Endothelial cell of umbilical vein (primary cell): ENCODE measurements at regions not wholly inside any gene's neighbourhood (a gene's known extent, or its start where the extent isn't known, plus 50 kb on each side); places are given as distances from the start of the nearest gene placed in this dataset.

Source experiments
- BruUV-seq: library from RNA; stranded (reverse); fragments of 400-500 nt; replicated peaks from 2 replicates; lab custom pipeline; 2021; lab: Mats Ljungman, UMichigan
- CTCF ChIA-PET: fragments of 300-600, 350-600 bp; sonication (Branson Sonifier 250); formaldehyde crosslinking; loops from one replicate; lab custom pipeline; 2021; ENCODE audit warnings: antibody characterized with exemption, inconsistent platforms; lab: Charles Lee
- POLR2A ChIA-PET: fragments of 300-600, 350-600 bp; sonication (Branson Sonifier 250); formaldehyde crosslinking; loops from one replicate; lab custom pipeline; 2021; ENCODE audit warnings: antibody characterized with exemption, inconsistent platforms; lab: Charles Lee
- DNase-seq: peaks from one replicate; pipeline ENCODE4 v3.0.0-alpha.2; 2011; ENCODE audit warnings: low read depth, low spot score
- FAIRE-seq: peaks from 2 replicates; lab custom pipeline; 2011; peaks lifted over from hg19 to GRCh38; lab: Jason Lieb, UNC
- H2AFZ ChIP-seq: 2 replicates; pipeline ENCODE4 v1.6.0; 2012; ENCODE audit warnings: low read depth, low read length, control low read depth, inconsistent platforms
- H3K27ac ChIP-seq: 2 replicates; pipeline ENCODE4 v1.5.1; 2011; ENCODE audit warnings: low read depth, mild to moderate bottlenecking, control low read depth, low read length, moderate library complexity; ENCODE audit not compliant: insufficient read depth
- H3K27me3 ChIP-seq, 2 experiments: 2 replicates each; pipeline versions ENCODE4 v1.6.0 to v1.6.1; 2011; ENCODE audit warnings: low read length in 2 of 2, mixed read lengths in 1 of 2; ENCODE audit not compliant: control insufficient read depth in 2 of 2, insufficient read depth in 2 of 2
- H3K36me3 ChIP-seq, 2 experiments: 2 replicates in 1 of 2; 3 replicates in 1 of 2; pipeline ENCODE4 v1.5.1; 2011; ENCODE audit warnings: low read length in 2 of 2, mild to moderate bottlenecking in 1 of 2, moderate library complexity in 1 of 2; ENCODE audit not compliant: control insufficient read depth in 2 of 2, insufficient read depth in 2 of 2; ENCODE audit errors: extremely low read depth in 1 of 2
- H3K4me1 ChIP-seq: 3 replicates; pipeline ENCODE4 v1.5.1; 2011; ENCODE audit warnings: mild to moderate bottlenecking, low read length; ENCODE audit not compliant: control insufficient read depth, insufficient read depth; ENCODE audit errors: extremely low read depth
- H3K4me2 ChIP-seq: 2 replicates; pipeline ENCODE4 v1.6.1; 2011; ENCODE audit warnings: low read length, control low read depth, mixed read lengths; ENCODE audit not compliant: insufficient read depth
- H3K4me3 ChIP-seq, 3 experiments: fragments of 200-600 bp in 1 of 3; sonication (generic), shearing (Covaris generic) in 1 of 3; replicated peaks in 1 of 3; 2 replicates each; pipeline ENCODE4 v1.5.1; 2011 to 2016; ENCODE audit warnings: control low read depth in 3 of 3, low read length in 3 of 3, mild to moderate bottlenecking in 2 of 3, inconsistent platforms in 1 of 3, low read depth in 1 of 3, moderate library complexity in 1 of 3; ENCODE audit not compliant: insufficient read depth in 1 of 3
- H3K79me2 ChIP-seq: 2 replicates; pipeline ENCODE4 v1.6.0; 2012; ENCODE audit warnings: low read length, inconsistent platforms; ENCODE audit not compliant: control insufficient read depth, insufficient read depth
- H3K9ac ChIP-seq: replicated peaks from 2 replicates; pipeline ENCODE3; 2011; ENCODE audit warnings: low read length, control low read depth; ENCODE audit not compliant: insufficient read depth; ENCODE audit errors: extremely low read depth
- H3K9me1 ChIP-seq: replicated peaks from 3 replicates; pipeline ENCODE4 v1.6.0; 2011; ENCODE audit warnings: mild to moderate bottlenecking, low read length; ENCODE audit not compliant: control insufficient read depth, insufficient read depth; ENCODE audit errors: extremely low read depth
- H3K9me3 ChIP-seq: replicated peaks from 2 replicates; pipeline ENCODE4 v1.5.1; 2012; ENCODE audit warnings: low read length, inconsistent platforms; ENCODE audit not compliant: control insufficient read depth, insufficient read depth
- H4K20me1 ChIP-seq: replicated peaks from 2 replicates; pipeline ENCODE3; 2011; ENCODE audit warnings: mild to moderate bottlenecking, low read length; ENCODE audit not compliant: control insufficient read depth, insufficient read depth; ENCODE audit errors: extremely low read depth
- EZH2 ChIP-seq: IDR thresholded peaks from 2 replicates; pipeline ENCODE4 v1.6.1; 2012; ENCODE audit warnings: borderline replicate concordance, low read depth, mild to moderate bottlenecking, moderate library complexity, low read length, inconsistent platforms; ENCODE audit not compliant: severe bottlenecking
- FOS ChIP-seq: IDR thresholded peaks from 2 replicates; pipeline ENCODE4 v1.6.1; 2011; ENCODE audit warnings: mild to moderate bottlenecking, low read length, moderate library complexity, borderline replicate concordance; ENCODE audit not compliant: insufficient read depth
- GATA2 ChIP-seq: IDR thresholded peaks from 2 replicates; pipeline ENCODE4 v1.7.0; 2011; ENCODE audit warnings: low read depth, mild to moderate bottlenecking, moderate library complexity, mixed read lengths, low read length; ENCODE audit not compliant: insufficient read length, insufficient read depth
- JUN ChIP-seq: IDR thresholded peaks from 2 replicates; pipeline ENCODE4 v1.6.1; 2011; ENCODE audit warnings: borderline replicate concordance, low read depth; ENCODE audit not compliant: insufficient read length, insufficient read depth
- MYC ChIP-seq: IDR thresholded peaks from one replicate; pipeline ENCODE4 v1.6.1; 2011; ENCODE audit warnings: mild to moderate bottlenecking, low read depth, low read length
- POLR2A ChIP-seq: IDR thresholded peaks from 2 replicates; pipeline ENCODE4 v1.6.1; 2012; ENCODE audit warnings: low read depth, mild to moderate bottlenecking, control low read depth, low read length
- POLR2AphosphoS5 ChIP-seq: IDR thresholded peaks from 2 replicates; pipeline ENCODE4 v1.6.1; 2012; ENCODE audit warnings: low read depth, mild to moderate bottlenecking, control low read depth, low read length, moderate library complexity; ENCODE audit not compliant: insufficient read depth
- dilution Hi-C: fragments of 300-500 bp; cut with MboI; formaldehyde crosslinking; loops from one replicate; pipeline ENCODE4 v1.15.0; 2019; ENCODE audit warnings: low sequenced_read_pairs; ENCODE audit not compliant: extremely low pct_ligation_motif_present
- intact Hi-C: fragments of 100-400 bp; cut with micrococcal nuclease; formaldehyde crosslinking; loops from one replicate; pipeline ENCODE4 v1.10.0; 2022
- TF ChIP-seq, protein P1 (sequence below), 2 donors: IDR thresholded peaks; 1 replicate in 1 of 2; 2 replicates in 1 of 2; pipeline ENCODE4 v1.5.1; 2011; ENCODE audit warnings: low read length in 2 of 2, mild to moderate bottlenecking in 2 of 2, moderate library complexity in 2 of 2, control low read depth in 1 of 2, inconsistent platforms in 1 of 2, low read depth in 1 of 2; ENCODE audit not compliant: insufficient read depth in 1 of 2; ENCODE audit errors: extremely low read depth in 1 of 2
- TF ChIP-seq, protein P2 (sequence below): IDR thresholded peaks from 2 replicates; pipeline ENCODE4 v1.6.1; 2011; ENCODE audit not compliant: insufficient read depth, insufficient read length

DNA sequence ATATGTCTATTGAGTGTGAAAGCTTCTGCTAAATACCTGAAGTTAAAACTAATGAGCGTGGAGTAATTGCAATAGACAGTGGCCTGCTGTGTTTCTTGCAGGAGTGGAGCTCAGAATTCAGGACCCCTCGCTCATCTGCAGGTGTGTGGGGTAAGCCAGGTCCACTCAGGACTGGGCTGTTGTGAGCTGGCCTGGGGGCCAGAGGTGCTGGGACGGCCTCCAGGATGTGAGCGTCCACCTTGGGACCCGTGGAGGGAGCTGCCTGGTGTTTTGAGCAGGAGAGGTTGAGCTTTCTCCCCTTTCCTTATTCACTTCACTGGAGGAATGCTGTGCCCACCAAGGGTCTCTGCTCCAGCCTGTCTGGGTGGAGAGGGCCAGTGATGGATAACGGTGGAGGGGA lies 681.2 kb downstream of the BRD1 start:
- Histone ChIP-seq H2AFZ (no peak overlapping the region), H3K27ac (no peak overlapping the region), H3K36me3 (no peaks in the 10 kb centered on the region), H3K79me2 (no peaks in the 10 kb centered on the region), H3K9me3 (peaks cover 4% of the 10 kb centered on the region), H3K4me3 (no peak overlapping the region), H3K4me1 (no peaks in the 10 kb centered on the region), H4K20me1 (no peaks in the 10 kb centered on the region), H3K9me1 (no peaks in the 10 kb centered on the region), H3K27me3 (no peaks in the 10 kb centered on the region), H3K4me2 (no peak overlapping the region), H3K9ac (no peak overlapping the region)
- POLR2A ChIA-PET, result no interaction called here
- TF ChIP-seq EZH2 (no peak), GATA2 (no peak), FOS (no peak), JUN (no peak), POLR2AphosphoS5 (no peak), POLR2A (no peak), MYC (no peak)
- TF ChIP-seq, protein P1, sequence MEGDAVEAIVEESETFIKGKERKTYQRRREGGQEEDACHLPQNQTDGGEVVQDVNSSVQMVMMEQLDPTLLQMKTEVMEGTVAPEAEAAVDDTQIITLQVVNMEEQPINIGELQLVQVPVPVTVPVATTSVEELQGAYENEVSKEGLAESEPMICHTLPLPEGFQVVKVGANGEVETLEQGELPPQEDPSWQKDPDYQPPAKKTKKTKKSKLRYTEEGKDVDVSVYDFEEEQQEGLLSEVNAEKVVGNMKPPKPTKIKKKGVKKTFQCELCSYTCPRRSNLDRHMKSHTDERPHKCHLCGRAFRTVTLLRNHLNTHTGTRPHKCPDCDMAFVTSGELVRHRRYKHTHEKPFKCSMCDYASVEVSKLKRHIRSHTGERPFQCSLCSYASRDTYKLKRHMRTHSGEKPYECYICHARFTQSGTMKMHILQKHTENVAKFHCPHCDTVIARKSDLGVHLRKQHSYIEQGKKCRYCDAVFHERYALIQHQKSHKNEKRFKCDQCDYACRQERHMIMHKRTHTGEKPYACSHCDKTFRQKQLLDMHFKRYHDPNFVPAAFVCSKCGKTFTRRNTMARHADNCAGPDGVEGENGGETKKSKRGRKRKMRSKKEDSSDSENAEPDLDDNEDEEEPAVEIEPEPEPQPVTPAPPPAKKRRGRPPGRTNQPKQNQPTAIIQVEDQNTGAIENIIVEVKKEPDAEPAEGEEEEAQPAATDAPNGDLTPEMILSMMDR (IDR thresholded peaks at IDR 0.05; ENCODE audit: extremely low read depth in 1 of 2, insufficient read depth in 1 of 2, low read depth in 1 of 2, low read length in 2 of 2), result no peak
- TF ChIP-seq, protein P2, sequence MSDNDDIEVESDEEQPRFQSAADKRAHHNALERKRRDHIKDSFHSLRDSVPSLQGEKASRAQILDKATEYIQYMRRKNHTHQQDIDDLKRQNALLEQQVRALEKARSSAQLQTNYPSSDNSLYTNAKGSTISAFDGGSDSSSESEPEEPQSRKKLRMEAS, result no peak
- intact Hi-C loops (no loop called here), dilution Hi-C loops (no loop called here)
- FAIRE-seq (no peak), DNase-seq (no peak)
- BruUV-seq, result no TSS peak
- CTCF ChIA-PET, result no interaction called here
